ENCODE measurements at regions not wholly inside any gene's neighbourhood (a gene's known extent, or its start where the extent isn't known, plus 50 kb on each side); places are given as distances from the start of the nearest gene placed in this dataset.

- DNase-seq (ENCODE audit: low read depth in 2 of 2): no peak
These were observed 106.8 kb downstream of the ZBTB18 start for GRCh38 chr1:244157731-244158438.

GRCh38 chr1:244159646-244160045 is 108.6 kb downstream of the ZBTB18 start:
- no peak for DNase-seq (ENCODE audit: low read depth in 2 of 2)

DNA sequence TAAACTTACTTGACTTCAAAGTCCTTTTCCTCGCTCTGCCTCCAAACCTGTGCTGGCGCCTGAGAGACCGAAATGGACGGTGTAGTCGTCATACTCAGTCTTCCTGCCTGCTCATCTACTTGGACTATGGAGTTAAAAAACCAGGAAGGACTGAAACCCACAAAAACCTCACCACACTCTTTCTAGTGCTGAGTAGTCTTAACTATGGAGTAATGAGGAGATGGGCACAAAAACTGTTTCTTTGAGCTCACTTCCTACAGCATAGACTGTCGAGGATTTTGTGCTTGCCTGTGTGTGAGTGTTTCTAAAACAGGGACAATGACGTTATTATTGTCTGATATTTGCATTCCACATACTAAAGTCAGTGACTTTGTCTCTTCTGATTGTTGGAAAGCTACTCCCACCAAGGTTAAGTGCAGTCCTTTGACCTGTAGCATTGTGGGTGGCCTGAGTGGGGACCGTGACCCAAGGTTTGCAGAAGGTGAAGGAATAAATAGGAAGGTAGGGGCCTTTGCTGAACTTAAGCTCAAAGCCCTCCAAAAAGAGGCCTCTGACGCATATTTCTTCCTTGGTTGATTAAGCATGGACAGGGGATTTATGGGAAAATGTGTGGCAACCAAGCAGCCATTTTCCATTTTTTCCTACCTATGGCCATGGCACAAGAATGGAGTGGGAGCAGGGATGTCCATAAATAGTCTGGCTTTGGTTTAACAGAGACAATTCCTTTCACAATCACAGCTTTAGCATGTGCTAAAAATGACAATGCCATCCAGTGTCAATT is 109.6 kb downstream of the ZBTB18 start:
- DNase-seq (ENCODE audit: low read depth in 2 of 2): no peak

GRCh38 chr1:244161236-244161510 is 110.1 kb downstream of the ZBTB18 start:
- DNase-seq (ENCODE audit: low read depth in 2 of 2): no peak

DNA sequence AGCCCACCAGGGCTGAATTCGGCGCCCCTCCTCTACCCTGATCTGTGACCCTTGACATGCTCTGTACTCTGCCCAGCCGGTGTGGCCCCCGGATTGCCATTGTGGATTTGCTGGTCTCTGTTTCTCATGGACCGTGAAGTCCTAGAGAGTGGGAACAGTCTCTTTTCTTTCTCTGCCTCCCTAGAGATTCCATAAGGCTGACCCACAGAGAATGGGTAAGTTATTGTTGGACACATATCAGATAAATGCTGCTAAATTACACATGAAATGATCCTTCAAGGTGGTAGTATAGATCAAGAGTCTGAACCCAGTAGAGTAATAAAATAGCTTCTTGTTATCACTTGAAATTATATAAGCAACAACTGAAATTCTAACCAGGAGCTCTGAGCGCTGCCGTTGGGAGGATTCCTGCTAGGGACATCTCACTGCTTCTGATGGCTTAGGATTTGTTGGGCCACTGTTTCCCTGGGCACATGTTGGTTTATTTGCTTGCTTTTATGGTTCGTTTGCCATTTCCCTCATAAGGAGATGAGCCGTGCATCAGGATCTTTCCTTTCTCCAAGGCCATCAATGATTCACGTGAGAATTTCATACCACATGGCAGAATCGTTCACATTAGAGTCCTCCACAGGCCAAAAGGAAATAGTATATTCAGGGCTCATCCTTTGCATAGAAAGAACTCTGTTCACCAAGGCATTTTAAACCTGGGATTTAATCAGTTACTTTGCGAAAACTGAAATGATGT is 111.9 kb downstream of the ZBTB18 start:
- DNase-seq (ENCODE audit: low read depth in 2 of 2): no peak

DNA sequence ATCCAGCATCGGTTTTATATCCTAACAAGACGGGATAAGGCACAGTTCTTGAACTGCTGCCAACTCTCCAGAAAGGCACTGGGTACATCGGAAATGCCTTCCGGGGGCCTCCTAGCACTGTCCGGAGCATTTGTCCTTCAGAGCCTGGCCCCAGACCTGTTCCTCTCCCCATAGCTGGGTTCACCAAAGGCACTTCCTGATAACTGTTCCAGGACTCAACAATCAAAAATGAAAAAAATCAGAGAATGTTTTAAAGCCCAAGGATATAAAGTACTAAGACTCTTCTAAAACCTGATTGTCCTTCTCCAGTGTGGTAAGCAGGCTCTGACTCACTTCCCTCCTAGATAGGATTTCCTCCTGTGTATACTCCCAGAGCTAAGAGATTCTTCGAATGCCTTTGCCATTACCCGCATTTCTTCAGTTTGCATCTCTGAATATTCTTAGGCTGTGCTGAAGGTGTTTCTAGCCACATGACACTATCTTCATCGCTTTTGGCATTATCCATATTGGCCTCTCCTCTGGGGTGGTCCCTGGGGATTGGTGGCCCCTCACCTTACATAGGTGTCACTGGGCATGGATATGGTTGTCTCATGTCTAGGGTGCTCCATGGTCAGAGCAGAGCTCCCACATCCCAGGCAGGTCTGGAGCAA is 112.9 kb downstream of the ZBTB18 start:
- DNase-seq (ENCODE audit: low read depth in 2 of 2): peak; percentile 89 to 91

GRCh38 chr1:244164511-244164890 is 113.4 kb downstream of the ZBTB18 start:
- no peak for DNase-seq (ENCODE audit: low read depth in 2 of 2)

DNA sequence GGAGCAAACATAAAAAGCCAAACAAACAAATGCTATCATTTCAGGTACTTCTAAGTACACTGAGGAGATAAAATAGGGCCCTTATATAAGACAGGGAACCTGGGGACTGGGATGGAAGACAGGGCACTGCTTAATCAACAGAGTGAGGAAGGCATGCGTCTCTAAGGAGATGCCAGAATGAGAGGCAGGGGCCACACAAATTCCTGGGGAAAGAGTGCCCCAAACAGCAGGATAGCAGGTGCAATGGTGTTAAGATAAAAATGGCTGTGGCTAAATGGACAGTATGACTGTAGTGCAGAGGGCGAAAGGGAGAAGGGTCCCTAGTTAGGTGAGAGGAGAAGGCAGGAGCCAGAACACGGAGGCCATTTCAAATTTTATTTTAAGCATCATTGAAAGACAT is 113.9 kb downstream of the ZBTB18 start:
- no peak for DNase-seq (ENCODE audit: low read depth in 2 of 2)

DNA sequence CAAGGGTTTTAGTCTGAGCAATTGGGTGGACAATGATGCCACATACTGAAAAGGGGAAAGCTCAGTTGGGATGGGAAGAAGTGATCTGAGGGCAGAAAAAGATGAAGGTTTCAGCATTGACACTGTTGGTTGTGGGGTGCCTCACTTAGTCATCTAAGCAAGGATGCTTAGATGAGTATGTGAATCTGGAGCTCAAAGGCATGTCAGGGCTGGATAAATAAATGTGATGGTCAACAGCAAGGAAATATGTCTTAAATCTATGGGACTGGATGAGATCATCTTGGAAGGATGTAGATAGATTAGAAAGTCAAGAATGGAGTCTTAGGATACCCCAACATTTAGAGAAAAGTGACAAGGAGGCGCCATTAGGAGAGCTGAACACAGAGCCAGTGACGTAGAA is 114.6 kb downstream of the ZBTB18 start:
- no peak for DNase-seq (ENCODE audit: low read depth in 2 of 2)

DNA sequence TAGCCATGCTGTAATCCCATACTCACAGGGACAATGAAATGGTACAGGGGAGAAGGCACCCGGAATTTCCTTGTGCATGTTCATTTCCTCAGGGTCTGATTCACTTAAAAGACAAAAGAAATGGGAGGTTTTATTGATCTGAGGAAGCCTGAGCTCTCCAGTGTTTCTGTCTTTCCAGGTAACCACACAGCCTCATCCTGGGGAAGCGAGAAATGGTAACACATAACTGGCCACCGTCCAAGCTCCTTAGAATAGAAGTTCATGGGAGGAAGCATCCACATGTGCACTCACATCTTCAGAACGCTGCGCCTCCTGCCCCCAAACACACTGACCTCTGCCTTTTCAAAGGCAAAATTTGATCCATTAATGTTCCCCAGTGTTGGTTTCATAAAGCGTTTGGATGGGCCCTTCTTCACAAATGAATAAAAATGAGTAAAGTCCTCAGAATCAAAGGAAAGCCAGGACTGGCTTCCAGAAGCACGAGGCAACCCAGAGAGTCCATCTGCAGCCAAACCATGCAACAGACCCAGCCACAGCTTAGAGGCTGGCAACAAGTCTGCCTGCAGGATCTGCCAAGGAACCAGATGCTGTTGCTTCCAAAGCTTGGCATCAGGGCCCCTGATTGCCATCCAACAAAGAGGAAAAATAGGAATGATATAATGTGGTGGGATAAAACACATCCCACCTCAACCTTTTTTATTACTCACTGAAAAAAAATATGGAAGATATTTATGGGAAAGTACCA is 120.3 kb downstream of the ZBTB18 start:
- DNase-seq (ENCODE audit: low read depth in 2 of 2): no peak

DNA sequence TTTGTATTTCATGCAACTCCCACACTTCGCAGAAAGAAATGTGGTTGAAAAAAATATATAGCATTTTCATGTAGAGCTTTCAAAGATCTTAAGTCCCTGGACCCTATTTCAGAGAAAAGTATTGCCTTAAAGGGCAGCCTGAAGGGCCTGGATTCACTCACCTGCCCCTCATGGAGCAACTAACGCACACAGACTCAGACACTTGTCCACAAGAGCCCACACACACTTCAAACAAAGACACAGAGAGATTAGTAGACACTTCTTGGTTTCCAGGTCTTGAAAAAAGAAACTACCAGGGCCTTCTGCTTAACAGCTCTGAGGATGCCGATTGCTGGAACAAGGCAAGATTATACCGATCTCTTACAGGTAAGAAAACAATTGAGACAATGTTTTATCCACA is 122.2 kb downstream of the ZBTB18 start:
- DNase-seq (ENCODE audit: low read depth in 2 of 2): no peak

DNA sequence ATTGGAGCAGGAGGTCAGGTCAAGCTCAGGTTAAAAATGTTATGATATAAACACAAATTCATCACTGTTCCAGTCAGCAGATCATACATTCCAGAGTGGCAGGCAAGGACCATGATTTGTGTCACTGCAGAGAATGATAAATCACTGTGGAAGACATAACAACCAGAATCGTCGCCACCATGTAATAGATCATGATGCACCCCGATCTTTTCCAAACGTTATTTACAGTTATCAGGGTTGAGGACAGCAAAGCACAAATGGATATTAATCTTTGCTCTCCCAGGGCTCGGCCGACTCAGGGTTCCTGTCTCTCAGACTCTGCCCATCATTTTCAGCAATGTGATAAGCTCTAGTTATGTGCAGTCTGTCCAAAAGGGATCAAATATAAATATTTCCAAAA is 122.7 kb downstream of the ZBTB18 start:
- DNase-seq (ENCODE audit: low read depth in 2 of 2): peak; percentile 62

GRCh38 chr1:244174922-244175521 is 123.9 kb downstream of the ZBTB18 start:
- DNase-seq (ENCODE audit: low read depth in 2 of 2): no peak

DNA sequence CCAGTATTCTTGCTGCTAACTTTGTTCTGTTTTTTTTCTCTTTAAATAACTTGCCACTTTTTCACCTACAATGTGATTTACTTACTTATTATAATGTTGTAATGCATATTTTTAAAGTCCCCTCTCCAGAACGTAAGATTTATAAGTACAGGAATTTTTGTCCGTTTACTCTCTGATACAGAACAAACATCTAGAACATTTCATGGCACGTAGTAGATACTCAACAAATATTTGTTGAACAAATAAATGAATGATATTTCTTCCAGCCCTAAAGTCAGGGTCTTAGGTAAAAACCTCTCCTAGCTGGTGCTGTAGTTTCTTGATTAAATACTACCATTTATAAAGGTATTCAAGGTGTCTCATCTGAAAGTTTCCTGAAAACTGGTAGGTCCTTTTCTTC is 125.1 kb downstream of the ZBTB18 start:
- no peak for DNase-seq (ENCODE audit: low read depth in 2 of 2)

DNA sequence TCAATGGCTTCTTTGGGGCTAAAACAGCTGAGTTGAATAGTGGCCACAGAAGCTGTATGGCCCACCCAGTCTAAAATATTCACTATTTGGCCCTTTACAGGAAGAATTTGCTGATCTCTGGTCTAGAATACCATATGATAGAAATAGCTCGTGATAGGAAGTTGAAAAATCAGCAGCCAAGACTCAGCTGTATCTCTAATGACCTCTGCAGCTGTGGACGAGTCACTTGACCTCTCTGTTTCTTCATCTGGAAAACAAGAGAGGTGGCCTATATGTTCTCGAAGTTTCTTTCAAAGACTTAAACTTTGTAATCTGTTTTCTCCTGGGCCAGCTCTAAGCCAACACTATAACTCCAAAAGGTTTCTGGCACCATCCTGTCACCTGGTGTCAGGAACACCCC is 129.2 kb downstream of the ZBTB18 start:
- no peak for DNase-seq (ENCODE audit: low read depth in 2 of 2)

DNA sequence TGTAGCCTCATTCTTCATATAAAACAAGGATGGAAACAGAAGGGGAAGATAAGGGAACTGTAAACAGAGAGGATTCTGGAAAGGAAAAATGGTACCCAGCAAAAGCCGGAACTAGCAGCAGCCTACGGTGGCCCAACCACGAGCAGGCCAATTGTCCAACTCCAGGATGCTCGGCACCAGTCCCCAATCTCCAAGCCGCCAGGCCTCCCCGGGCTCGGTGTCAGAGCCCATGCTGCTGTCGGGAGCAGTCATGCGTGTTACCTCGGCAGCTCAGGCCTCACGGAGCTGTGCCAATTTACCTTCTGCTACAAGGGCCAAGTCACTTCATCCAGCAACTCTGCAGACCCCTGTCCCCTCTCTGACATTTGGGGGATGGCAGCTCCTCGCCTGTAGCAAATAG is 130.8 kb downstream of the ZBTB18 start:
- DNase-seq (ENCODE audit: low read depth in 2 of 2): no peak

GRCh38 chr1:244183037-244183436 is 132.0 kb downstream of the ZBTB18 start:
- no peak for DNase-seq (ENCODE audit: low read depth in 2 of 2)

GRCh38 chr1:244186372-244186771 is 135.3 kb downstream of the ZBTB18 start:
- no peak for DNase-seq (ENCODE audit: low read depth in 2 of 2)

DNA sequence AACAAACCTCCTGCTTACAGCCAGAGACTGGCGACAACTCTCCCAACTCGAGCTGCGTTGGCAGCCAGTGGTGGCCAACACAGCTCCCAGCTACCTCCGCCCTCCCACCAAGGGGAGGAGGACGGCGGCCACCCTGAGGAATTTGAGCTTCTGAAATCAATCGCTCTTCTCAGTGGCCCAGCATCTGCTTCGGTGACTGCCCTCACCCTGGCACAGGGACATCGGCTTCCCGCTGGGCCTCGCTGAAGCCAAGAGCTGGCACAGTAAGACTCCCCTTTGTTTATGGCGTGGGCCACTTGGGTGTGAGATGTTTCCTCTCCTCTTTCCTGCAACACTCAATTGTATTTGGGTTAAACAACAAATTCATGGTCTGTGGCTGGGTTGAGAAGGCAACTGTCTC is 136.2 kb downstream of the ZBTB18 start:
- no peak for DNase-seq (ENCODE audit: low read depth in 2 of 2)

GRCh38 chr1:244191581-244191980 is 140.5 kb downstream of the ZBTB18 start:
- no peak for DNase-seq (ENCODE audit: low read depth in 2 of 2)

- no peak for DNase-seq (ENCODE audit: low read depth in 2 of 2)
These were observed 141.2 kb downstream of the ZBTB18 start for GRCh38 chr1:244192325-244192724.

Data from fibroblast of skin of left biceps (primary cell).